ENCODE measurements at regions not wholly inside any gene's neighbourhood (a gene's known extent, or its start where the extent isn't known, plus 50 kb on each side); places are given as distances from the start of the nearest gene placed in this dataset.

GRCh38 chr9:80804873-80805272 is 884.5 kb downstream of the TLE1 start:
- no peak for TF ChIP-seq CTCF (IDR thresholded peaks at IDR 0.05)
- no peak for TF ChIP-seq POLR2A (IDR thresholded peaks at IDR 0.05)

Data from adrenal gland (tissue), 5 donors.